Astrocyte (in vitro differentiated cells and primary cell): ENCODE measurements at regions not wholly inside any gene's neighbourhood (a gene's known extent, or its start where the extent isn't known, plus 50 kb on each side); places are given as distances from the start of the nearest gene placed in this dataset.
"Not testable (repeated sequence)": the region's sequence is repeated elsewhere in the genome, so short reads cannot be mapped to it uniquely, and the experiment has no call there.

Source experiments
- EZH2 ChIP-seq: IDR thresholded peaks from 2 replicates; pipeline ENCODE4 v1.6.1; 2012; ENCODE audit warnings: mild to moderate bottlenecking, low read length, inconsistent platforms; ENCODE audit not compliant: insufficient read depth
- TF ChIP-seq, protein P1 (sequence below): IDR thresholded peaks from 2 replicates; pipeline ENCODE4 v1.5.1; 2011; ENCODE audit warnings: low read depth, mild to moderate bottlenecking, inconsistent platforms, low read length, moderate library complexity; ENCODE audit not compliant: insufficient read depth

GRCh38 chr10:33584596-33584995, 250.1 kb upstream of the NRP1 start:
- TF ChIP-seq, protein P1, sequence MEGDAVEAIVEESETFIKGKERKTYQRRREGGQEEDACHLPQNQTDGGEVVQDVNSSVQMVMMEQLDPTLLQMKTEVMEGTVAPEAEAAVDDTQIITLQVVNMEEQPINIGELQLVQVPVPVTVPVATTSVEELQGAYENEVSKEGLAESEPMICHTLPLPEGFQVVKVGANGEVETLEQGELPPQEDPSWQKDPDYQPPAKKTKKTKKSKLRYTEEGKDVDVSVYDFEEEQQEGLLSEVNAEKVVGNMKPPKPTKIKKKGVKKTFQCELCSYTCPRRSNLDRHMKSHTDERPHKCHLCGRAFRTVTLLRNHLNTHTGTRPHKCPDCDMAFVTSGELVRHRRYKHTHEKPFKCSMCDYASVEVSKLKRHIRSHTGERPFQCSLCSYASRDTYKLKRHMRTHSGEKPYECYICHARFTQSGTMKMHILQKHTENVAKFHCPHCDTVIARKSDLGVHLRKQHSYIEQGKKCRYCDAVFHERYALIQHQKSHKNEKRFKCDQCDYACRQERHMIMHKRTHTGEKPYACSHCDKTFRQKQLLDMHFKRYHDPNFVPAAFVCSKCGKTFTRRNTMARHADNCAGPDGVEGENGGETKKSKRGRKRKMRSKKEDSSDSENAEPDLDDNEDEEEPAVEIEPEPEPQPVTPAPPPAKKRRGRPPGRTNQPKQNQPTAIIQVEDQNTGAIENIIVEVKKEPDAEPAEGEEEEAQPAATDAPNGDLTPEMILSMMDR, result not testable (repeated sequence)
- not testable (repeated sequence) for TF ChIP-seq EZH2
